HG02623 (cell line): ENCODE measurements at regions not wholly inside any gene's neighbourhood (a gene's known extent, or its start where the extent isn't known, plus 50 kb on each side); places are given as distances from the start of the nearest gene placed in this dataset.

ENCODE experiments used
- ATAC-seq: cut with Tn5 transposase; IDR thresholded peaks from one replicate; pipeline ENCODE4 v1.9.1; 2021; ENCODE audit warnings: moderate library complexity; ENCODE audit not compliant: unreplicated experiment

DNA sequence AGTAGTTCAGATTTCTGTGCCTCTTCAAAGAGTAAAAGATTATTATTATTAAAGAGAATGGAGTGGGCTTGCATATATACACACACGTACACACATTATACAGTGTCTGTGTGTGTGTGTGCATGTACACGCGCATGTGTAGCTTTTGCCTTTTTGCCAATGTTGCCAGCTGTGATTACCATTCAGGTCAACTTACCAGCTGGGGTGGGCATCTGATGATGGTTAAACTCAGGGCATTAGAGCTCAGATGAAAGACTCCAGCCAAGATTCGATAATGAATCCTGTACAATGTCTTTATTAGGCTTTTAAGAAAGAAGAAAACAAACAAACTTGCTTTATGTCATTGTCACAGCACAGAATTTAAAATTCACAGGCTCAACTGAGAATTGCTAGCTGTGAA, 296.5 kb upstream of the DMAC1 start:
- ATAC-seq = no peak

DNA sequence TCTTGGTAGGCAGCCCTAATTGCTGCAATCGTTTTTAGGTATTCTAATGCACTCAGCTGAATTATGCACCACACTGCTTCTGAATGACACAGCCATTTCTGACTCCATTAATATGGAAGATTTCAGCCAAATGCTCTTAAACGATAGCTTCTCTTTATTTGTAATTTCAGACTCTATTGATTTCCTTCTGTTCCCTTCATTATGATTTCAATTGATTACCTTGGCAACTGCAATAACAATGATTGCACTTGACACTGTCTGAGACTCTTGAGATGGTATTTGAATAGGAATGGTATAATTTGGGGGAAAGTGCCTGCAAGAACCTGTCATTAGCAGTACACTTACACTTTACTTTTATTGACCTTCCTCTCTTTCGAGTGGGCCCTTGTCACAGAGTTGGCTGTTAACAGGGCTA, 296.1 kb upstream of the DMAC1 start:
- ATAC-seq = no peak

DNA sequence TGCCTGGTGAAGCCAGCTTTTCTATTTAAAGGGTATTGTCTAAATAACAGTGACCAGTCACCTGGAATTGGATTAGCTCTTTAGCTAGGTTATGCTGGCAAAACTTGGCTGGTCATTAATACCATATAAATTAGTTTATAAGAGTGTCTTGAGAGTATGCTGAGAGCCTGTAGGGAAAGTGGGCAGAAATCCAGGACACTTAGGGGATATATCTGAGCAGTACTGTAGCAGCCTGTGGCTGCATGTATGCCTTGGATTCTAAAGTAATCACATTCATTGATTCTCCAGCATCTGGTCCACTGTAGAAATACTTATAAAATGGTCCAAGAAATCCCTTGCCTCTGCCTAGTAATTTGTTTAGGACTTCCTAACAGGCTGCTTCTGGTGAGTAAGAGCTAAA, 288.9 kb upstream of the DMAC1 start:
- ATAC-seq = no peak

DNA sequence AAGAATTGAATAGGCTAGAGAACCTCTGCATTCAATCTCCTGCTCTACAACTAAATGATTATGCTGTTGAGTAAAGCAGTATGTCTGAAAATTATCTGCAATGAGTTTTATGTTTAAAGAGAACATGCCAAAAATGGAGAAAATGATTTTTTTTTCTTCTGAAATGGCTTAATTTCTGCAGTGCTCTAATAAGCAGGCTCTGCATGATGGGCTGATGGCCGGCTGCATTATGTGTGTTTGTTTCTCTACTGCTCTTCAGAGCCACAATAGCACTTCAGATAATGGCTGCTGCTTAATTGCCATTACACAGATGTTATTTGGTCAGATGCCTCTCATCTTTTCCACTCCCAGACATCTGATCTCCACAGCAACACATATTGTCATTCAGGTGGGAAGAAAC, 286.4 kb upstream of the DMAC1 start:
- ATAC-seq = no peak

DNA sequence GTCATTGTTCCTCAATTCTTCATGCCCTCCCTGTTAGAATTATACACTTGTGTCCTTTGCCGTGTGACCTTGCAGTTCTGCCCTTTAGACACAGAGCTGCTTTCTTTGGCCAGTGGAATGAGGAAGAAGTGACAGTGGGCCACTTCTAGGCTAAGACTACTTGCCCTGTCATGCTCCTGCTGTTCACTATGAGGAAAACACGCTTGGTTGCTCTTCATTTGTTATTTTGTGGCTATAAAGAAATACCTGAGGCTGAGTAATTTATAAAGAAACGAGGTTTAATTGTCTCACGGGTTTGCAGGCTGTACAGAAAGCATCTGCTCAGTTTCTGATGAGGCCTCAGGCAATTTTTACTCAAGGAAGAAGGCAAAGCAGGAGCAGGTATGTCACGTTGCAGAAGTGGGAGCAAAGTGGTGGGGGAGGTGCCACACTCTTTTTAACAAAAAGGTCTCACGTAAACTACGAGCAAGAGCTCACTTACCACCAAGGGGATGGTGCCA, 279.1 kb upstream of the DMAC1 start:
- ATAC-seq = no peak

DNA sequence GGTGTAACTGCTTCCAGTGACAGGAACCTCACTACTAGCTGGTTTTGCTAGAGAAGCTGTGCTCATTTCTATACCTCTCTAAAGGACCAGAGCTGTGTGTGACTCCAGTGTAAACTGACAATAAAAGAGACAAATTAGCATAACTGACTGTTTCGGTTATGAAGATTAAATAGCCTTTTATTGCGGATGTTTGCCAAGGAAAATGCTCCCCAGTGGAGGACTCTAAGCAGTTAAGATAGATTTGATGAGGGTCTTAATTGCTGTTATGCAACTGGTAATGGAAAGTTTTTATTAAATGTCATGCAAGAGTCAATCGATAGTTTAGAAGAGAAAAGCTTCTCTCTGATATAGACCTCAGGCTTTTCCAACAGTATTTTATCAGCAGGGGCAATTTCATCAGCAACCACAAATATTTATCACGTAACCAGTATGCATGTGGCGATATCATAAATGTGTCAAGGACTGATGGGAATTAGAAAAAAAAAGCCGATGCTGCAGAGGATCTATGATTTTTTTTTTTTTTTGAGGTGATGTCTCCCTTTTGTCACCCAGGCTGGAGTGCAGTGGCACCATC, 275.2 kb upstream of the DMAC1 start:
- no peak for ATAC-seq

DNA sequence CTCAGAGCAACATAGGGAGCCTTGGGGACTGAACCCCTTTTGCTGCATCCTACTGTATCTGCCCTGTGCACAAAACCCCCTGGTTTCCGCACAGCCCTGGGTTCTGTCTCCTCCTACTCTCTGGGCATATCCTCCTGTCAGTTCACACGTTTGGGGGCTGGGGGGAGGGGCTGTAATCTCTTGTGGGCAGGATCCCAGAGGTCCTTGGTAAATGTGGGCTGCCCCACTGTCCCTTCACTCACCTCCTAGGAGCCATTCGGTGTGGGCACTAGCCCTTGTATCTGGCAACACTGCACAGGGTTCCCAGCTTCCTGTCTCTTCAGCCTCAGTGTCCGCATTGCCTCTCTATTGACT, 271.8 kb upstream of the DMAC1 start:
- ATAC-seq = no peak

DNA sequence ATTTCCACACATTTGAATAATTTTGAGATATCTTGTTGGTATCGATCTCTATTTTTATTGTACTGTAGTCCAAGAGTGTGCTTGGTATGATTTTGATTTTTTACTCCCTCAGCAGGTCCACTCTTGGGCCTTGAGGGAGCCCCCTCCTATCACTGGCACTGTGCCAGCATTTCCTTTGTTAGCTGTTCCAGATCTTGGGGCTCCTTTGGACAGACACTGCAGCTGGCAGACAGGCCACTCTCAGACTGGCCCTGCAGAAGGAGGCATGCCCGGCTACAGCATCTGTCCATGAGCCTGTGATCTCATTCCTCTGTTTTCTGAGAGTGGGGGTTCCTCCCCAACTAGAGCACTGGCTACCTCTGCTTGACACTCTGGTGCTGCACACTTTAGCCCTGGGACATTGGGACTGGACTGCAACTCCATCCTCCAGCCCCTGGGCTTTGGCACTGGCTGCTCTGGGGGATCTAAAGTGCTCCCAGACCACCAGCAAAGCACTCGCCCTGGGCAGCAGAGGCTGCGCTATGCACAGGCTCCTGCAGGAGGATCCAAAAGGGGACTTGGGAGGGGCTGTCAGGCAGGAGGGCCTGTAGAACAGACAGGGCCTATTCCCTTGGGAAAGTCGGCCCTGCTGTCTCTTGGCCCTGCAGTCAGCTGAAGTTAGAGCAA, 271.3 kb upstream of the DMAC1 start:
- ATAC-seq = no peak

DNA sequence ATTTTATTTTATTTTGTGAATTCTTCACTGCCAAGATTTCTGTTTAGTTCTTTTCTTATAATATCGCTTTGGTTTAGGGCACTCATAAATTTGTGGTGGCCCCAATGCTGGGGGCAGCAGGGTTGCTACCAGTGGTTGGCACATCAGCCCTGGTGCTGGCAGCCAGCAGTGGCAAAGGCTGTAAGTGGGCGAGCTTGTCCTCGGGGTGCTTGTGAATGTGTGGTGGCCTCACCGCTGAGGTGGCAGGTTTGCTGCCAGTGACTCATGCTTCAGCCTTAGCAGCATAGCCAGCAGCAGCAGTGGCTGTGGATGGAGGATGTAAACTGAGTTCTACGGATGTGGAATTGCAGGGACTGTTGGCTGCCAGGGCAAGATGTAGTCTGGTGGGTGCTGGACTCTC, 262.9 kb upstream of the DMAC1 start:
- no peak for ATAC-seq

DNA sequence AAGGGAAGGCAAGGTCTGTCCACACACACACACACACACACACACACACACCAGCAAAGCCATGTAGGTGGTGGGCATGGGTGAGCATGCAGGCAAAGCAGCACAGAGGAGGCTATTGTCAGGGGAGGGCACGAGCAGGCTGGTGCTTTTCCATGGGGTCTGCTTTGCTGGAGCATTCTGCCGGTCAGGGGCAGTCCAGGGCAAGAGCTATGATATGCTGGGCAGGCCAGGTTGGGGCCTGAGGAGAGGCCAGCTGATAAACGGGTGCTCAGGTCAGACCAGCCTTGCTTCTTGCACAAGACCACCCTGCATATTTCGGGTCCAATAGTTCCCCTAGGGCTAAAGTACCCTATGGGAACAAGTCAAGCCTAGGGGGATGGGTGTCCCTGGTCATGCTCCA, 253.9 kb upstream of the DMAC1 start:
- ATAC-seq = no peak

DNA sequence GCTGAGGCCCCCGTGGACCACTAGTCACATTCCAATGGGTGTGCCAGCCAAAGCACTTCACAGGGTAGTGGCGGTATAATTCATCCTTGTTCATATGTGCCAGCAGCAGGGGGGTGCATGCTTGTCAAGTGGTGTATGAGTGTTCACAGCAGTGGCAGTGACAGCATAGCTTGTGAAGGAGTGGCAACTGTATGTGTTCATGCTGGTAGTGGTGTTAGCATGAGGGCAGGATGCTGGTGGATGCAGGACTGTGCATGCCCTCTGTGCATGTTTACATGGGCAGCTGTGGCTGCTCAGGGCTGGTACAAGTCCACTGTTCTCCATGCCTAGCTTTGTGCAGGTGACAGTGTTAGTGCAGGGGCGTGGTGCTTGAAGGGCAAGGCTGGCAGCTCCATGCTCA, 253.4 kb upstream of the DMAC1 start:
- no peak for ATAC-seq

DNA sequence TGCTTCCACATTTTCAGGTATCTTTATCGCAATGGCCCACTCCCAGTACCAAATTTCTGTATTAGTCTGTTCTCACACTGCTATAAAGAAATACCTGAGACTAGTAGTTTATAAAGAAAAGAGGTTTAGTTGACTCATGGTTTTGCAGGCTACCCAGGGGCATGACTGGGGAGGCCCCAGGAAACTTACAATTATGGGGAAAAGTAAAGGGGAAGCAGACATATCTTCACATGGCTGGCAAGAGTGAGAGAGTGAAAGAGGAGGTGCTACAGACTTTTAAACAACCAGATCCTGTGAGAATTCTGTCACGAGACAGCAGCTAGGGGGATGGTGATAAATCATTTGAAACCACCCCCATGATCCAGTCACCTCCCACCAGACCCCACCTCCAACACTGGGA, 238.2 kb upstream of the DMAC1 start:
- ATAC-seq = no peak

DNA sequence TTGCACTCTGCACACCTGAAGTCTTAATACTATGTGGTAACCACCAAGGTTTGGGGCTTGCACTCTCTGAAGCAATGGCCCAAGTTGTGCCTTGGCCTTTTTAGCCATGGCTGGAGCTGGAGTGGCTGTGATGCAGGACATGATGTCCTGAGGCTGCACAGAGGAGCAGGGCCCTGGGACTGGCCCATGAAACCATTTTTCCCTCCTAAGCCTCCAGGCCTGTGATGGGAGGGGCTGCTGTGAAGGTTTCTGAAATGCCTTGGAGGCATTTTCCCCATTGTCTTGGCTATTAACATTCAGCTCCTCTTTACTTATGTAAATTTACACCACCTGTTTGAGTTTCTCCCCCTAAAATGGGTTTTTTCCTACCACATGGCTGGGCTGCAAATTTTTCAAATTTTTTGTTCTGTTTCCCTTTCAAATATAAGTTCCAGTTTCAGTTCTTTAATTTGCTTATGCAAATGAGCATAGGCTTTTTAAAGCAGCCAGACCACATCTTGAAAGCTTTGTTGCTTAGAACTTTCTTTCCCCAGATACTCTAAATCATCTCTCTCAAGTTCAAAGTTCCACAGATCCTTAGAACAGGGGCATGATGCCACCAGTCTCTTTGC, 237.4 kb upstream of the DMAC1 start:
- ATAC-seq = no peak

DNA sequence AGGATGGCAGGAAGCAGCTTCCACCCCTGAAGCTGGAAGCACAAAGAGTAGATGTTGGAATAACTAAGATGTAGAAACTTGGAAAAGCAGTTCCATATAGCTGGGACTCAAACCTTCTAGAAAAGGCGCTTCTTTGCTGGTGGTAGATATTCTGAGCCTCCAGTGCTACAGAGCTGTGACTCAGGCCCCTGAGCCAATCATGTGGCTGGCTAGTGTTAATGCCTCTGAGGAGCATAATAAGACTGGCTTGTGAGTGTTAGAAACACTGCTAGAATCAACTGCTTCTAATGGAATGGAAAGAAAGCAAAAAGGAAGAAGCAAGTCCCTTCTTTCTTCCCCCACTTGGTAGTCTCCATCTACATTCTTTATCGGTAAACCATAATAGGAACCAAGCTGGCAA, 234.2 kb upstream of the DMAC1 start:
- ATAC-seq = no peak

DNA sequence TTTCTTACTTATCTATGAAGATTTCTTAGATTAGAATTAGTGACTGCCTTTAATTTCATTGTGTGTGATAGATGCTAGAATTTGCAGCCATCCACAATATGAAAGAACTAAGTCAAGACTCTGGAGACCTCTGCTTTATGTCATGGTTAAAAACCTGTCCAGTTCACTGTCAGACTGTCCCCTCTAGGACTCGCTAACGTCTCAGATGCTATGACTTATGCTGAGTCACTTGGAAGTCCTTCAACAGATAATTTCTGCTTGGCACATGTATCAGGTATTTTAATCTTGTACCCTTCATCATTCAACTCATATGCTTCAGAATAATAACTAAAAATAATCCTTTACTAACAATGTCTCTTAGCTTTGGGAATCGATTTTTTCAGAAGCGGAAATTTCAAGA, 230.5 kb upstream of the DMAC1 start:
- ATAC-seq = no peak

DNA sequence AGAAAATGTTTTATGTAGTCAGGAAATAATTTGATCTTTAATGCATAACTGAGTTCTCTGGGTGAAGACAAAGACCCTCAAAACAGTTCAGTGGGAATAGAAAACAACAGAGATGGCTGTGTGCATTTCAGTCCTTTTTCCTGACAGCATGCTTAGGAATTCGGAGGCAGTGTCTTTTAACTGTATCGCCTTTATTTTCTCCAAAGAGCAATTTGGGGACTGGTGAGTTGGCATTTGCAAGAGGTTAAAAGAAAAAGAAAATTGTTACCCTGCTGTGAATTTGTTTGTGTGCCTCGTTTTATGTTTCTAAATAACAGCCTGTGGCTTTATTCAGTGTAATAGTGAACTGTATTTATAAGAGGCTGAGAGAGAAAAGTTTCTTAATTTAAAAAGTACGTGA, 227.8 kb upstream of the DMAC1 start:
- ATAC-seq = no peak

DNA sequence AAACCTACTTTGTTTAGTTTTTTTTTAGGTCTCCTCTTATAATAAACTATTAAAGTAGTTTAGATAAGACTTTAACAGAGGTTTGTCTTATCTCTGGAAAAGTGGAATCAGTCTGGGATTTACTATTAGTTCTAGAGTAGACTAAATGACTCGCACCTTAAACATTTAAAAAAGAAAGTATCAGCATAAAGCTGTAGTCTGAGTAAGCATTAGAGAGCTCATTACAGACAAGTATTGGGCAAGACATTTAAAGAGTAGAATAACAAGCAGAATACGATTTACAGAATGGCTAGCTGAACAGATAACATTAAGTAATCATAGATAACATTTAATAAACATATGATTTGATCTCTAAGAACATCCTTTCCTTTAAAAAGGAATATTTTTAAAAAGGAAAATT, 226.0 kb upstream of the DMAC1 start:
- no peak for ATAC-seq

DNA sequence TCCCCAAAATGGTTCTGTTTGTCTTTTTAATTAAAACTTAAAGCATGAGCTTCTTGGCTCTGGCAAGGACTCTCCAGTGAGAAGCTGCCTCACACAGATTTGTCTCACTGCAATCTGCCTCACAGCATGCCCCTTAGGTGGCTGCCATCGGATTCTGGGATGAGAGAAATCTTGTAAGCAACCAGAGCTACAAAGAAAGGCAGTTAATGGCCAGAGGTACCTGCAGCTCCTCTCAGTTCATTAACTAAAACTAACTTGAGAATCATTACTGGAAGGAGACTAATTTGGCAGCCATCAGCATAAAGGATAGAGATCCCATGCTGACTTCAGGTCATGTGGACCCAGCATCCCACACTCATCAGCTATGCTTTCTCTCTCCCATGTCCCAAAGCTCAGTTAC, 220.6 kb upstream of the DMAC1 start:
- no peak for ATAC-seq

DNA sequence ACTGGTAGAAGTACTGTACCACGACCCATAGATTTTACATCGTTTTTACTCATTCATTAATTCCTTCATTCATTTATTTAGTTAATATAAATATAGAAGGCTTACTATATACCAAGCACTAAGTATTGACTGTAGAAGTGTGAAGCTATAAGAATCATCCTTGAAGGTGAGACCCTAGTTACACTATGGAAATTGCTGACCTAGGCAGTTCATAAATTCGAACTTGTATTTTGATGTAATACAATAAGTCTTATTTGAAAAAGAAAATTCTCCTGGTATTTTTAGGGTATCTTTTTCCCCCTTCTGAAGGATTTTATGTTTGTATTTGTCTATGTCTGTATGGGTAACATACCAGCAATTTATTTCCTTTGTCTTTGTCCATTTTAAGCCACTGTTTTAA, 220.1 kb upstream of the DMAC1 start:
- no peak for ATAC-seq

DNA sequence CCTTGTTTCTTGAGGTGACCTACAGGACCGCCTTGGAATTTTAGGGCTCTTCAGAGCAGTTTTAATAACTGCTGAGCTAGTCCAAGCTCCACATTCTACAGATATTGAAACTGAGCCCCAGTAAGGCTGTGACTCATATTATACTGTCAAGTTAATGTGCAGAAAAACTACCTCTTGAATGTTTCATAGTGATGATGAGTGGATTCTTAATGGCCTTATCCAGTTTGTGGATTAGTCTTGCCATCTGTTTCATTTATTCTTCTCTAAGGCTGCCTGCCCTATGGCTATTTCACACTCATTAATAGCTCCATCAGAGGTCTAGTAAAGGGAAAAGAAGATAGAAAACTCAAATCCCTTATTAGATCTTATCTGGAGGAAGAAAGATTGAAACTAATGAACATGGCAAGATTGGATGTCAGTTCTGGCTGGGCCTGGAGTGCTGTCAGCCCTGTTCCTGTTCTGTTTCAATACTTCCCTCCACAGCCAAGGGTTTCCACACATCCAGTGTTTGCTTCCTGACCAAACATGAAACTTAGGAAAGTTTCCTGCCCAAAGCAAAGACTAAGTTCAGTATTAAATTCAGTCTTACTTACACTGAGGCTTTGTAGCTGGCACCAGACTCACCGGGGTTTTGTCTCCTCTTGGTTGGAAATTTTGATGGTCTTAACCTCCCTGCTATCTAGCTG, 215.6 kb upstream of the DMAC1 start:
- no peak for ATAC-seq

DNA sequence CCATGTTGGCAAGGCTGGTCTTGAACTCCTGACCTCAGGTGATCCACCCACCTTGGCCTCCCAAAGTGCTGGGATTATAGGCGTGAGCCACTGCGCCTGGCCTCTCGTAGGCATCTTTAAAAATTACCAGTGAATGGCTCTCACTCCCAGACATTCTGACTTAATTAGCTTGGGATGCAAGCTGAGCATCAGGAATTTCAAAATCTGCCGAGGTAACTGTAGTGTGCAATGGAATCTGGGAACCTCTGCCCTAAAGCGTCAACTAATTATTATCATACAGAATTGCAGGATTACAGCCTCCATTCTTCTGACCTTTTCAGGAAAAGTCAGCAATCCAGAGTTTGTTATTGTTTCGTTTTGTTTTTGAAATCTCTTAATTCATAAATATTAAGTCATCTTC, 213.4 kb upstream of the DMAC1 start:
- no peak for ATAC-seq

DNA sequence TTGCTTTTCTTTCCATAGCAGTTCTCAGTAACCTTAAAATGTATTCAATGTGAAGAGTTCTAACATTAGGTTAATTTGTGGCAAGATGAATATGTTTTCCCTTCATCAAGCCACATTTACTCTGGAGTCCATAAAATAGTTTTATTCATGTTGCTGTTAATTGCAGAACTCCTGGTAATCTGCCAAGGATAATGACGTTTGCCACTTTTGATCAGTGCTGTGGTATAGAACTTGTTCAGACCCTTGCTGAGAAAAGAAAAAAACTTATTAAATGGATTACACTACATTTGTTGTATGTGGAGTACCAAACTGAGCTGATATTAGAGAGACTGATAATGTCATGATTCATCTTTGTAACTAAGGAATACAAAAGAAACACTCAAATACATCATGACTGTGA, 212.4 kb upstream of the DMAC1 start:
- ATAC-seq = no peak
